Muscle layer of colon (tissue), 2 donors: ENCODE measurements at regions not wholly inside any gene's neighbourhood (a gene's known extent, or its start where the extent isn't known, plus 50 kb on each side); places are given as distances from the start of the nearest gene placed in this dataset.

Source experiments
- H3K27ac ChIP-seq: one replicate; pipeline ENCODE4 v1.7.0; 2013; ENCODE audit warnings: low read depth, mild to moderate bottlenecking, low read length, moderate library complexity
- H3K27me3 ChIP-seq, 2 donors: one replicate each; pipeline ENCODE4 v1.7.0; 2013; ENCODE audit warnings: low read length in 2 of 2, mild to moderate bottlenecking in 2 of 2; ENCODE audit not compliant: insufficient read depth in 2 of 2, control insufficient read depth in 1 of 2
- H3K36me3 ChIP-seq: one replicate; pipeline ENCODE4 v1.7.0; 2013; ENCODE audit warnings: mild to moderate bottlenecking, low read length; ENCODE audit not compliant: insufficient read depth
- H3K4me1 ChIP-seq: one replicate; pipeline ENCODE4 v1.7.0; 2013; ENCODE audit warnings: mild to moderate bottlenecking, low read length; ENCODE audit not compliant: insufficient read depth
- H3K4me3 ChIP-seq, 2 donors: one replicate each; pipeline ENCODE4 v1.7.0; 2013; ENCODE audit warnings: low read length in 2 of 2, low read depth in 1 of 2, mild to moderate bottlenecking in 1 of 2, moderate library complexity in 1 of 2
- H3K9ac ChIP-seq: one replicate; pipeline ENCODE4 v1.7.0; 2013; ENCODE audit warnings: low read length
- H3K9me3 ChIP-seq: one replicate; pipeline ENCODE4 v1.7.0; 2013; ENCODE audit warnings: mild to moderate bottlenecking, low read length
- donor health status: abdominal sarcoma.
- donor health status: Adenocarcinoma of cecum.

- H3K9me3 ChIP-seq, result no peaks in the 10 kb centered on the region
- no peak overlapping the region for H3K27ac ChIP-seq
- H3K9ac ChIP-seq, result no peak overlapping the region
- no peak overlapping the region for H3K4me3 ChIP-seq
- no peaks in the 10 kb centered on the region for H3K4me1 ChIP-seq
- H3K36me3 ChIP-seq, result no peaks in the 10 kb centered on the region
- H3K27me3 ChIP-seq, result no peaks in the 10 kb centered on the region
Measured at GRCh38 chr3:106381286-106381938, 512.6 kb upstream of the CBLB start.

DNA sequence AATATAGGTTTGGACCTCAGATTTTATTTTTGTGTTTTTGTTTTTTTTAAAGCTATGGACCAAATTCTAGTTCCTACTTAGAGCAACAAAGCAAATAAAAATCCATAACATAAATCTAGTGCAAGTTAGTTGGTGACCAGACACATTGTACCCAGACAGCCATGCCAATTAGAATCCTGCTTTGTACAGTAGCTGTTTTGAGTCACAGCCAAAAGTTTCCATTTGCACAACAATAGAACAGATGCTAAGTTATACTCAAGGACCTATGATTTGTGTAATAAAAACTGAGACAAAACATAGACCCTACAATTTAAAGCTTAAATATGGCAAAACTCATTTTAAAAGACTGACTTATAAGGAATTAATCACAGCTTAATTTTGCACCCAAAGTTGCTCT is 513.1 kb upstream of the CBLB start:
- no peaks in the 10 kb centered on the region for H3K27me3 ChIP-seq
- H3K4me1 ChIP-seq, result no peaks in the 10 kb centered on the region
- H3K4me3 ChIP-seq, result no peak overlapping the region
- H3K27ac ChIP-seq, result no peak overlapping the region
- no peaks in the 10 kb centered on the region for H3K36me3 ChIP-seq
- no peaks in the 10 kb centered on the region for H3K9me3 ChIP-seq
- no peak overlapping the region for H3K9ac ChIP-seq

DNA sequence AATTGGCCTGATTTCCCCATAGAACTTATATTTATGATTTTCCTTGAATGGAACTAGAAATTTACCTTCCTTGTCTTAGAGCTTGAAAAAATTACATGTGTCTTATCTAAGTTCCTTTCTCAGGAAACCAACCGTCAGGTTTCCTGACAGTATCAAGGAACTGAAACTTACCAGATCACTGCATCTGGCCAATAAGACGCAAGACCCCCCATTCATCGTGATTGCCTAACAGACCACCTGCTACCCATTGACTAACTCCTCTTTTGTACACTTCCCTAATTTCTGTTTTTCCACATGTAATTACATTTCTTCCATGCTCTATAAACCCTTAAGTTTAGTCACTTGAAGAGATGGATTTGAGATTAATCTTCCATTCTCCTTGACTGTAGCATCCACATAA is 517.2 kb upstream of the CBLB start:
- no peaks in the 10 kb centered on the region for H3K9me3 ChIP-seq
- H3K36me3 ChIP-seq, result no peaks in the 10 kb centered on the region
- no peak overlapping the region for H3K4me3 ChIP-seq

DNA sequence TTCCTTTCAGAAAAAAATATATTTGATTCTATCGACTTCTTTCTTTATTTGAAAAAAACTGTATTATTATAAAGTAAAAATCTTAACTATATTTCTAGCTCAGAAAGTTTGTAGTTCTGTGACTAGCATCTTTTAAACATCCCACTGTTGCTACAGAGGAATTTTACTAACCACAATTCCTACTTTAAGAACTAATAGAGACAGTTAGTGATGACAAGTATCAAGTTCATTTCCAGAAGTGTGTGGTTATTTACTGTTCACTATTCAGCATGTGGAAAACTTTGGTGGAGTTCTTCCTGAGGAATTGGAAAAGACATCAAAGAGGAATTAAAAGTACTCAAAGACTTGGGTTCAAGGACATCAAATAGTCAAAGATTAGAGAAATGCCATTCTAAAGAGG is 524.1 kb upstream of the CBLB start:
- H3K4me3 ChIP-seq, result no peak overlapping the region
- no peaks in the 10 kb centered on the region for H3K4me1 ChIP-seq
- no peak overlapping the region for H3K27ac ChIP-seq
- H3K36me3 ChIP-seq, result no peaks in the 10 kb centered on the region
- no peaks in the 10 kb centered on the region for H3K9me3 ChIP-seq
- no peak overlapping the region for H3K9ac ChIP-seq
- no peaks in the 10 kb centered on the region for H3K27me3 ChIP-seq

More for the DNA sequence above, 517.2 kb upstream of the CBLB start:
- Histone ChIP-seq H3K27ac (no peak overlapping the region), H3K27me3 (no peaks in the 10 kb centered on the region), H3K4me1 (no peaks in the 10 kb centered on the region), H3K9ac (no peak overlapping the region)

DNA sequence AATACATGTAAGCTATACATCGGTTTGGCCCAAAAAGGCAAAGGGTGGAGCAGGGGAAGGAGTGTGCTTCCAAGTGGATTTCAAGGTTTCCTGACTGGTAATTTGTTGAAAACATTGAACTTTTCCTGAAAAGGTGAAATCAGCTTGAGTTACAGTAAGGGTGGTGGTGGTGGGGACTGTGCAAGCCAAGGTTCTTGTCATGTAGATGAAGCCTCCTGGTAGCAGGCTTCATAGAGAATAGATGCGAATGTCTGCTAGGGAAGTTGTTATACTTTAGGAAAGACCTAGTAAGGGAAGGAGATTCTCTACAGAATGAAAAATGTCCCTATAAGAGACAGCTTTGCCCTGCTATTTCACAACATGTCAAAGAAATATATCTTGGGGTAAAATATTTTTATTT is 528.2 kb upstream of the CBLB start:
- H3K27ac ChIP-seq, result no peak overlapping the region
- no peak overlapping the region for H3K4me3 ChIP-seq
- no peaks in the 10 kb centered on the region for H3K4me1 ChIP-seq
- H3K9ac ChIP-seq, result no peak overlapping the region
- H3K9me3 ChIP-seq, result no peaks in the 10 kb centered on the region
- H3K27me3 ChIP-seq, result no peaks in the 10 kb centered on the region
- no peaks in the 10 kb centered on the region for H3K36me3 ChIP-seq

DNA sequence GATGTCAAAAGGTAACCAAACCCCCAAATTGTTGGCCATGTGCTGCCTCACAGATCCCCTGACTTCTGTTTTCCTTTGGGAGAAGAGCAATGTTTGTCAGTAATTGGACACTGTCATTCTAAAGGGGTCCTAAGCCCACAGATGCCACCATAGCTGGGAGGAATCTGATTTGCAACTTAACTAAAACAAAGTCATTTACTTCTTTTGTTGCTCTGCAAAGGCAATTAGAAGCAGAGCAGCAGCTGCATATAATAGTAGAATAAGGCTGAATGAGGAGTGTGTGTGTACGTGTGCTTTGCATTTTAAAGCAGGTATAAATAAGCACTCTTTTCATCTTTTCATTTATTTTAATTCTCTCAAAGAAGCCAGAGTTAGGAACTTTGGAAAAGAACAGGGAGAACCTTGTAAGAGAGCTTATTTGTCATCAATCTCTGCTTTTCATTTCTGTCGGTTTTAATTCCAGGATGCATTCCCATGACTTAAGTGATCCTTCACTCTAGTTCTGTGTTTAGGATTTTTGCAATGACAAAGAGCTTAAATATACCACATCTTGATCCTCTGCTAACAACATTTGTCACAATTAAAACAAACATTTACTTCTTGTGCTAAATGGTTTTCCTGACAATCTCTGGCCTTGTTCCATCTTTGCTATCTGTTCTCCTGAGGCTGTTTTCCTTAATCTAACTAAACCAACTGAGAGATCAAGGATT is 530.2 kb upstream of the CBLB start:
- H3K9me3 ChIP-seq, result no peaks in the 10 kb centered on the region
- no peaks in the 10 kb centered on the region for H3K36me3 ChIP-seq
- no peak overlapping the region for H3K27ac ChIP-seq
- H3K4me3 ChIP-seq, result no peak overlapping the region
- no peak overlapping the region for H3K9ac ChIP-seq
- H3K27me3 ChIP-seq, result no peaks in the 10 kb centered on the region
- no peaks in the 10 kb centered on the region for H3K4me1 ChIP-seq

GRCh38 chr3:106399761-106400160 is 530.9 kb upstream of the CBLB start:
- no peak overlapping the region for H3K9ac ChIP-seq
- H3K4me3 ChIP-seq, result no peak overlapping the region
- H3K36me3 ChIP-seq, result no peaks in the 10 kb centered on the region
- H3K27ac ChIP-seq, result no peak overlapping the region
- no peaks in the 10 kb centered on the region for H3K27me3 ChIP-seq
- no peaks in the 10 kb centered on the region for H3K4me1 ChIP-seq
- H3K9me3 ChIP-seq, result no peaks in the 10 kb centered on the region

DNA sequence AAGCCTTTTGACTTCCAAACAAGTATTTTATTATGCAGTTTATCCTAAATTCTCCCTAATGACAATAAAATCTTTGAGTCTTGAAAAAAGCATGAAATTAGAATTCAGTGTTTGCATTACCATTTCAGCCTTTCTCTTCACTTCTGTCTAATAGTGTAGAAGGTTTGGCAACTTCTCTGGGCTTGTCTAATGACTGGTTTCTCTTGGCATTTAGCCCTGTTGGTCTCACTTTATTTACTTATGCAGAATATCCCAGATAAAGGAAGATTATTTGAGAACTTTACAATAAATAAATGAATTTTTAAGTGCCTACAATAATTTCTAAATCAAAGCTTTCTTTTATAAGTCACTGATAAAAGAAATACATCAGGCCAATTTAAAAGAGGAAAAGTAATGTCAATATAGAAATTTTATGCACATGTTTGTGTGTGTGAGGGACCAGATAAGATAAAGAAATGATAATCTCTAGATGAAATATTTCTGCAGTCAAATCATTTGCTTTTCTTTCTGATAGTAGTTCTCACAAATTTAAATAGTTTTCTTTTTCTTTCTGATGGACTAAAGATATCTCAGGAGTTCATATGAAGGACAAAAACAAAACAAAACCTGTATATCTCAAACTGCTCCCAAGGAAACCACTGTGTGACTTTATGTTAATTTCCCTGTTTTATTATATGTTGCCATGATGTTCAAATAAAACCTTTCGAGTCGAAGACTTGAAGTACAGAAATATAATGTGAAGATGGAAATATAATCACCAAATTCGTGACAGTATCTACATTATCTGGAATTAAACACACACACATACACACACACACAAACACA is 533.1 kb upstream of the CBLB start:
- H3K27ac ChIP-seq, result no peak overlapping the region
- H3K27me3 ChIP-seq, result no peaks in the 10 kb centered on the region
- H3K4me1 ChIP-seq, result no peaks in the 10 kb centered on the region
- no peak overlapping the region for H3K4me3 ChIP-seq
- H3K9me3 ChIP-seq, result no peaks in the 10 kb centered on the region
- no peak overlapping the region for H3K9ac ChIP-seq
- no peaks in the 10 kb centered on the region for H3K36me3 ChIP-seq

- Histone ChIP-seq H3K27ac (no peak overlapping the region), H3K36me3 (no peaks in the 10 kb centered on the region), H3K4me3 (no peak overlapping the region), H3K9me3 (no peaks in the 10 kb centered on the region), H3K4me1 (no peaks in the 10 kb centered on the region), H3K27me3 (no peaks in the 10 kb centered on the region), H3K9ac (no peak overlapping the region)
Measured at GRCh38 chr3:106403371-106404145, 534.7 kb upstream of the CBLB start.

DNA sequence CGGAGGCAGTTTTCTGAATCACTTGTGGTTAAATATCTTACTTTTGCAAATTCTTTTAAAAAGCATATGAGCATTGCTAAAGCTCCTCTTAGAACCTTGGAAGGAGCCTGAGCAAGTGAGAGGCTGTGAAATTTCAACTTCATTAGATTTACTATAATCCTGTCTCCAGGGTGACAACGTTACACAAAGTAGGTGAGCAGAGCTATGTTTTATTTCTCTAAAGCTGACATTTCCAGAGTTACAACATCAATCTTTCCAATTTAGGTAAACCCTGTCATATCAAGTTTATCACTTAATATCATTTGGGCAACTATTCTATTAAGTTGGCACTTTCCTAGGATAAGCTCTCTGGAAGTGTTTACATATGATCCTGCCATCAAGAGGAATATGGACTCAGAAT is 544.9 kb upstream of the CBLB start:
- no peak overlapping the region for H3K27ac ChIP-seq
- no peaks in the 10 kb centered on the region for H3K27me3 ChIP-seq
- H3K4me1 ChIP-seq, result peaks cover 9% of the 10 kb centered on the region
- H3K9ac ChIP-seq, result no peak overlapping the region
- H3K4me3 ChIP-seq, result no peak overlapping the region
- H3K9me3 ChIP-seq, result no peaks in the 10 kb centered on the region
- no peaks in the 10 kb centered on the region for H3K36me3 ChIP-seq

DNA sequence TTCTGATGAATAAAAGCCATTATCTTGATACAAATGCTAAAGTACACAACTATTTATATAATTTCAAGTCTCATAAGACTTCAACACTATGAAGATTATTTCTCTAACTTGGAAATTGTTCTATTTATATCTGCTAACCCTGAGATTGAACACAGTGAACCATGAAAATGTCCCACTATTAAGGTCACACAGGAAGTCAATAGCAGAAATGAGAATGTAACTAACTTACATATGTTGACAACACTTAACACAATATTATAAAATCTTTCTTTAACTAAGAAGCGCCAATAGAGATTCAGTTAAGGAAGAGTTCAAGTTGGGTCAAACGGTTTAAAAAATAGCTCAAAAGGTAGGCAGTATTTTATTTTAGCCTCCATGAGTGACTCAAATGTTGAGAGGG is 551.8 kb upstream of the CBLB start:
- H3K9ac ChIP-seq, result no peak overlapping the region
- H3K9me3 ChIP-seq, result no peaks in the 10 kb centered on the region
- H3K4me1 ChIP-seq, result no peaks in the 10 kb centered on the region
- no peaks in the 10 kb centered on the region for H3K27me3 ChIP-seq
- H3K27ac ChIP-seq, result no peak overlapping the region
- no peaks in the 10 kb centered on the region for H3K36me3 ChIP-seq
- no peak overlapping the region for H3K4me3 ChIP-seq
